ENCODE measurements at regions not wholly inside any gene's neighbourhood (a gene's known extent, or its start where the extent isn't known, plus 50 kb on each side); places are given as distances from the start of the nearest gene placed in this dataset.

GRCh38 chr13:22028831-22029230 is 358.0 kb downstream of the FGF9 start:
- TF ChIP-seq CTCF (IDR thresholded peaks at IDR 0.05) (no peak), POLR2A (IDR thresholded peaks at IDR 0.05) (no peak)
